Activated CD8-positive, alpha-beta T cell treated with anti-CD3 and anti-CD28 coated beads for 36 hours (primary cell): ENCODE measurements at regions not wholly inside any gene's neighbourhood (a gene's known extent, or its start where the extent isn't known, plus 50 kb on each side); places are given as distances from the start of the nearest gene placed in this dataset.

ENCODE experiments used
- ATAC-seq: fragments of 200-7000 bp; cut with Tn5 transposase; one replicate; pipeline ENCODE4 v1.10.0; 2021; ENCODE audit warnings: mild to moderate bottlenecking, moderate library complexity
- CTCF ChIA-PET: fragments of 350-600 bp; sonication (Branson Sonifier 250); formaldehyde crosslinking; loops from one replicate; lab custom pipeline; 2021; ENCODE audit warnings: antibody characterized with exemption; lab: Charles Lee
- POLR2A ChIA-PET: fragments of 350-600 bp; sonication (Branson Sonifier 250); formaldehyde crosslinking; loops from one replicate; lab custom pipeline; 2021; ENCODE audit warnings: antibody characterized with exemption; lab: Charles Lee
- DNase-seq: peaks from one replicate; pipeline ENCODE4 v3.0.0-alpha.2; 2020
- H3K27ac Mint-ChIP-seq: one replicate; pipeline ENCODE4 v1.8.0; 2021; ENCODE audit warnings: mild to moderate bottlenecking, mixed read lengths
- H3K27me3 Mint-ChIP-seq: one replicate; pipeline ENCODE4 v1.8.0; 2021; ENCODE audit warnings: mixed read lengths
- H3K36me3 Mint-ChIP-seq: one replicate; pipeline ENCODE4 v1.8.0; 2021; ENCODE audit warnings: low read depth, mixed read lengths
- H3K4me1 Mint-ChIP-seq: one replicate; pipeline ENCODE4 v1.8.0; 2021; ENCODE audit warnings: low read depth, mixed read lengths
- H3K4me3 Mint-ChIP-seq: one replicate; pipeline ENCODE4 v1.8.0; 2021; ENCODE audit warnings: mild to moderate bottlenecking, moderate library complexity, mixed read lengths
- H3K9me3 Mint-ChIP-seq: one replicate; pipeline ENCODE4 v1.8.0; 2021; ENCODE audit warnings: mixed read lengths
- CTCF ChIP-seq: fragments of 200-600 bp; IDR thresholded peaks from one replicate; pipeline ENCODE4 v1.8.0; 2022; ENCODE audit warnings: antibody characterized with exemption, mild to moderate bottlenecking
- intact Hi-C: fragments of 100-400 bp; cut with micrococcal nuclease; formaldehyde crosslinking; loops from one replicate; pipeline ENCODE4 v1.10.0; 2022

- H3K4me3 Mint-ChIP-seq, result no peak overlapping the region
- H3K4me1 Mint-ChIP-seq, result no peaks in the 10 kb centered on the region
- DNase-seq, result no peak
- no peak overlapping the region for H3K27ac Mint-ChIP-seq
- no peaks in the 10 kb centered on the region for H3K9me3 Mint-ChIP-seq
- H3K36me3 Mint-ChIP-seq, result no peaks in the 10 kb centered on the region
- intact Hi-C loops, result no loop called here
- ChIA-PET POLR2A (no interaction called here), CTCF (no interaction called here)
- TF ChIP-seq CTCF, result no peak
- no peaks in the 10 kb centered on the region for H3K27me3 Mint-ChIP-seq
- ATAC-seq, result no peak
Observed at GRCh38 chr4:117770269-117771102, 263.8 kb upstream of the NDST3 start.

GRCh38 chr4:117771647-117772337, 262.5 kb upstream of the NDST3 start:
- ChIA-PET CTCF (no interaction called here), POLR2A (no interaction called here)
- no peak for TF ChIP-seq CTCF
- Mint-ChIP-seq H3K27ac (no peak overlapping the region), H3K36me3 (no peaks in the 10 kb centered on the region), H3K4me1 (no peaks in the 10 kb centered on the region), H3K4me3 (no peak overlapping the region), H3K9me3 (no peaks in the 10 kb centered on the region), H3K27me3 (no peaks in the 10 kb centered on the region)
- DNase-seq (no peak), ATAC-seq (no peak)
- intact Hi-C loops, result no loop called here

- Mint-ChIP-seq H3K27me3 (no peaks in the 10 kb centered on the region), H3K4me3 (no peak overlapping the region), H3K4me1 (no peaks in the 10 kb centered on the region), H3K9me3 (no peaks in the 10 kb centered on the region), H3K36me3 (no peaks in the 10 kb centered on the region), H3K27ac (no peak overlapping the region)
- ChIA-PET POLR2A (no interaction called here), CTCF (no interaction called here)
- intact Hi-C loops, result no loop called here
- no peak for ATAC-seq
- TF ChIP-seq CTCF, result no peak
- no peak for DNase-seq
Observed at GRCh38 chr4:117773064-117773936, 261.0 kb upstream of the NDST3 start.

- CTCF ChIA-PET, result no interaction called here
- Mint-ChIP-seq H3K4me3 (no peak overlapping the region), H3K36me3 (no peaks in the 10 kb centered on the region), H3K4me1 (no peaks in the 10 kb centered on the region), H3K9me3 (no peaks in the 10 kb centered on the region), H3K27ac (no peak overlapping the region), H3K27me3 (no peaks in the 10 kb centered on the region)
- POLR2A ChIA-PET, result no interaction called here
- no peak for DNase-seq
- intact Hi-C loops, result no loop called here
- no peak for TF ChIP-seq CTCF
- ATAC-seq, result no peak
Observed at GRCh38 chr4:117777721-117778120, 256.6 kb upstream of the NDST3 start.
